ENCODE measurements at regions not wholly inside any gene's neighbourhood (a gene's known extent, or its start where the extent isn't known, plus 50 kb on each side); places are given as distances from the start of the nearest gene placed in this dataset.

DNA sequence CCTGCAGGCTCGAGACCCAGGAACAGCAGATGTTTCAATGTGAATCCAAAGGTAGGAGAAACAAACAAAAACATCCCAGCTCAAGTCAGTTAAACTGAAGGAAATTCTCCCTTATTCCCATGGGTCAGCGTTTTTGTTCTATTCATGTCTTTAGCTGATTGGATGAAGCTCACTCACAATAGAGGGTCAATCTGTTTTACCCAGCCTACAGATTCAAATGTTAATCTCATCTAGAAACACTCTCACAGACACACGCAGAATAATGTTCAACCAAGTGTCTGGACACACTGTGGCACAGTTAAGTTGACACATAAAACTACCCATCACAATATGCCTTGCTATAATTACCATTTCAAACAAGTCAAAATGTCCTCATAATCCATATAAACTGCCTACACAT is 180.6 kb upstream of the CDH8 start:
- H3K27me3 ChIP-seq: no peaks in the 10 kb centered on the region
- WGBS, 2 donors: 41 to 49% methylated on average over 3 of the region's 3 CpGs
- no peak for ATAC-seq
- H3K4me3 ChIP-seq: no peak overlapping the region
- DNase-seq: no peak
- H3K27ac ChIP-seq: no peak overlapping the region
- no peak for FAIRE-seq
- no peaks in the 10 kb centered on the region for H3K9me3 ChIP-seq
- no peaks in the 10 kb centered on the region for H3K4me1 ChIP-seq
- TF ChIP-seq, protein P1, sequence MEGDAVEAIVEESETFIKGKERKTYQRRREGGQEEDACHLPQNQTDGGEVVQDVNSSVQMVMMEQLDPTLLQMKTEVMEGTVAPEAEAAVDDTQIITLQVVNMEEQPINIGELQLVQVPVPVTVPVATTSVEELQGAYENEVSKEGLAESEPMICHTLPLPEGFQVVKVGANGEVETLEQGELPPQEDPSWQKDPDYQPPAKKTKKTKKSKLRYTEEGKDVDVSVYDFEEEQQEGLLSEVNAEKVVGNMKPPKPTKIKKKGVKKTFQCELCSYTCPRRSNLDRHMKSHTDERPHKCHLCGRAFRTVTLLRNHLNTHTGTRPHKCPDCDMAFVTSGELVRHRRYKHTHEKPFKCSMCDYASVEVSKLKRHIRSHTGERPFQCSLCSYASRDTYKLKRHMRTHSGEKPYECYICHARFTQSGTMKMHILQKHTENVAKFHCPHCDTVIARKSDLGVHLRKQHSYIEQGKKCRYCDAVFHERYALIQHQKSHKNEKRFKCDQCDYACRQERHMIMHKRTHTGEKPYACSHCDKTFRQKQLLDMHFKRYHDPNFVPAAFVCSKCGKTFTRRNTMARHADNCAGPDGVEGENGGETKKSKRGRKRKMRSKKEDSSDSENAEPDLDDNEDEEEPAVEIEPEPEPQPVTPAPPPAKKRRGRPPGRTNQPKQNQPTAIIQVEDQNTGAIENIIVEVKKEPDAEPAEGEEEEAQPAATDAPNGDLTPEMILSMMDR (IDR thresholded peaks at IDR 0.05): no peak
- H3K36me3 ChIP-seq: no peaks in the 10 kb centered on the region
- intact Hi-C loops (cut with DNase I): no loop called here

DNA sequence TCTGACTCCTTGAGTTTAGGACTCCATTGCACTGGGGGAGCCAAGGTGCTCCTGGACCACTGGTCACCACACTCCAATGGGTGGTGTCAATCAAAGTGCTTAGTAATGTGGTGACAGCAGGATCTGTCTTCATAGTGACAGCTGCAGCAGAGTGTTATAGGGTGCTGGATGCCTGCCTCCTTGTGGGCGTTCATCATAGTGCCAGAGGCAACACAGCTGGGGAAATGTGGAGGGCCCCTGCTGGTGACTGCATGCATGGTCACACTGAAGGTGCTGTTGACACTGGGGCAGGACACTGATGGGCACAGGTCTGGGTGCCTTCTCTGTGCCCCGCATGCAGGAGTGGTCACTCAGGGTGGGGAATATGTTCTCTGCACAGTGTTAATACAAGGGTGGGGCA is 177.5 kb upstream of the CDH8 start:
- intact Hi-C loops (cut with DNase I): no loop called here
- no peak for FAIRE-seq
- TF ChIP-seq, protein P1 (IDR thresholded peaks at IDR 0.05): no peak
- no peaks in the 10 kb centered on the region for H3K36me3 ChIP-seq
- H3K27me3 ChIP-seq: no peaks in the 10 kb centered on the region
- H3K4me1 ChIP-seq: no peaks in the 10 kb centered on the region
- WGBS, 2 donors: 54 to 71% methylated on average over 2 of the region's 2 CpGs
- DNase-seq: peak in 1 of 6 donors; percentile 28
- H3K9me3 ChIP-seq: no peaks in the 10 kb centered on the region
- no peak overlapping the region for H3K27ac ChIP-seq
- ATAC-seq: peak in 1 of 4 donors; percentile 12
- no peak overlapping the region for H3K4me3 ChIP-seq

DNA sequence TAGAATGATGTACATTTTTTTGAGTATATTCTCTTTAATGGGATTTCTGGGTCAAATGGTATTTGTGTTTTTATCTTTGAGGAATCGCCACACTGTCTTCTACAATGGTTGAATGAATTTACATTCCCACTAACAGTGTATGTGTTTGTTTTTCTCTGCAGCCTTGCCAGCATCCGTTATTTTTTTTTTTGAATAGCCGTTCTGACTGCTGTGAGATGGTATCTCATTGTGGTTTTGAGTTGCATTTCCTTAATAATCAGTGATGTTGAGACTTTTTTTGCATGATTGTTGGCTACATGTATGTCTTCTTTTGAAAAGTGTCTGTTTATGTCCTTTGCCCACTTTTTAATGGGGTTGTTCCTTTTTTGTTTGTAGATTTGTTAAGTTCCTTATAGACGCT is 172.7 kb upstream of the CDH8 start:
- ATAC-seq: no peak
- Histone ChIP-seq H3K4me1 (no peaks in the 10 kb centered on the region), H3K4me3 (no peak overlapping the region), H3K36me3 (no peaks in the 10 kb centered on the region), H3K27ac (no peak overlapping the region), H3K27me3 (no peaks in the 10 kb centered on the region), H3K9me3 (no peaks in the 10 kb centered on the region)
- no peak for DNase-seq
- TF ChIP-seq, protein P1 (IDR thresholded peaks at IDR 0.05): no peak
- intact Hi-C loops (cut with DNase I): no loop called here
- 35 to 57% methylated on average over 4 of the region's 4 CpGs for whole genome bisulfite sequencing, 2 donors
- no peak for FAIRE-seq

DNA sequence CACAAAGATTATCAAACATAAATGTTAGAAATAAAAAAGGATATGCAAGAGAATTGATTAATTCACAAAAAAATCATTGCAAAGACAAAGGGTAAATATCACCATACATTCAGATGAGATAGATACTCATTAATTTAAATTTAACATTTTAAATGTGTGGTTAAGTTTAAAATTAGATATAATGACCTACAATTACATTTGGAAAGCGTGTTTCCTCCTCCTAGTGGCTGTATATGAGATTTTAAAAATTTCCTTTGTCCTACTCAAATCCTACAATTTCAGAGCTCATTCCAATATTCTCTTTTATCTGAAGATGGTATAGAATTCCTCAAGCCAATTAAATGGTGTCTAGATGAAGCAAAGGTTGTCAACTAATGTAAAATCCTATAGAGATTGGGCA is 169.2 kb upstream of the CDH8 start:
- Histone ChIP-seq H3K27me3 (no peaks in the 10 kb centered on the region), H3K36me3 (no peaks in the 10 kb centered on the region), H3K4me1 (no peaks in the 10 kb centered on the region), H3K4me3 (no peak overlapping the region), H3K27ac (no peak overlapping the region), H3K9me3 (no peaks in the 10 kb centered on the region)
- no peak for FAIRE-seq
- intact Hi-C loops (cut with DNase I): no loop called here
- no peak for DNase-seq
- TF ChIP-seq, protein P1 (IDR thresholded peaks at IDR 0.05): no peak
- WGBS, 2 donors: 42 to 70% methylated on average over 1 of the region's 1 CpG
- no peak for ATAC-seq

DNA sequence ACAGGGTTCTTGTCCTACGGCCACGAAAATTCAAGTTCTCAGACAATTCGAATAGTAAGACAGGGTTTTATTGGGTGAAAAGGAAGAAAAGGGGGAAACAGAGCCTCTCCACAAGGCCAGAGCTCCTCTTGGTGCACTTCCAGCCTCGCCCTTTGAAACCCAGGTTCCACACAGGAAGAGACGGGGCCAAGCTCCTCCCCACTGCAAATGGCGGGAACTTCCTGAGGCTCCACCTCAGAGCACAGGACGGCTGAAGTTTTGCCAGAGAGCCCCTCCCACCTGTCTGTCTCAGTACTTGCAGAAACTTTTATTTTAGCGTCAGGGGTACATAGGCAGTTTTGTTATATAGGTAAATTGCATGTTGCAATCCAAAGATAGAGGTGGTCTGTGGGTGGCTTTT is 165.7 kb upstream of the CDH8 start:
- whole genome bisulfite sequencing, 2 donors: 47 to 60% methylated on average over 8 of the region's 8 CpGs
- H3K9me3 ChIP-seq: no peaks in the 10 kb centered on the region
- intact Hi-C loops (cut with DNase I): no loop called here
- DNase-seq (peak in 1 of 6 donors; percentile 18), FAIRE-seq (no peak), ATAC-seq (no peak)
- H3K4me1 ChIP-seq: no peaks in the 10 kb centered on the region
- H3K36me3 ChIP-seq: no peaks in the 10 kb centered on the region
- no peak overlapping the region for H3K4me3 ChIP-seq
- TF ChIP-seq, protein P1 (IDR thresholded peaks at IDR 0.05): no peak
- H3K27ac ChIP-seq: no peak overlapping the region
- no peaks in the 10 kb centered on the region for H3K27me3 ChIP-seq

All from pancreas (tissue), 10 donors.